ENCODE measurements at regions not wholly inside any gene's neighbourhood (a gene's known extent, or its start where the extent isn't known, plus 50 kb on each side); places are given as distances from the start of the nearest gene placed in this dataset.

DNA sequence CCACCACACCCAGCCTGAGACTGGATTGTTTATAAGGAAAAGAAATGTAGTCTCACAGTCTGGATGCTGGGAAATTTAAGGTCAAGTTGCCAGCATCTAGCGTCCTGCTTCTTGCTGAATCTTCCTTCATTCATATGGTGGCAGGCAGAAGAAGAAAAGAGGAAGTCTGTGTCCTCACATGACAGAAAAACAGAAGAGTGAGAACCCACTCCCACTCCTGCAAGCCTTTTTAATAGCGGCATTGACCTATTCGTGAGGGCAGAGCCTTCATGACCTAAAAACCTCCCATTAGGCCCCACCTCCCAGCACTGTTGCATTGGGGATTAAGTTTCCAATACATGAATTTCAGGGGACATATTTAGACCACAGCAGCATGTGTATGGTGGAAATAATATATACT is 160.8 kb upstream of the BMP2 start:
- TF ChIP-seq, protein P1, sequence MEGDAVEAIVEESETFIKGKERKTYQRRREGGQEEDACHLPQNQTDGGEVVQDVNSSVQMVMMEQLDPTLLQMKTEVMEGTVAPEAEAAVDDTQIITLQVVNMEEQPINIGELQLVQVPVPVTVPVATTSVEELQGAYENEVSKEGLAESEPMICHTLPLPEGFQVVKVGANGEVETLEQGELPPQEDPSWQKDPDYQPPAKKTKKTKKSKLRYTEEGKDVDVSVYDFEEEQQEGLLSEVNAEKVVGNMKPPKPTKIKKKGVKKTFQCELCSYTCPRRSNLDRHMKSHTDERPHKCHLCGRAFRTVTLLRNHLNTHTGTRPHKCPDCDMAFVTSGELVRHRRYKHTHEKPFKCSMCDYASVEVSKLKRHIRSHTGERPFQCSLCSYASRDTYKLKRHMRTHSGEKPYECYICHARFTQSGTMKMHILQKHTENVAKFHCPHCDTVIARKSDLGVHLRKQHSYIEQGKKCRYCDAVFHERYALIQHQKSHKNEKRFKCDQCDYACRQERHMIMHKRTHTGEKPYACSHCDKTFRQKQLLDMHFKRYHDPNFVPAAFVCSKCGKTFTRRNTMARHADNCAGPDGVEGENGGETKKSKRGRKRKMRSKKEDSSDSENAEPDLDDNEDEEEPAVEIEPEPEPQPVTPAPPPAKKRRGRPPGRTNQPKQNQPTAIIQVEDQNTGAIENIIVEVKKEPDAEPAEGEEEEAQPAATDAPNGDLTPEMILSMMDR (IDR thresholded peaks at IDR 0.05): no peak
- no peak for TF ChIP-seq REST (IDR thresholded peaks at IDR 0.05; ENCODE audit: insufficient read depth in 1 of 2, low read depth in 2 of 2, low read length in 1 of 2)
- no peak for TF ChIP-seq SIN3A (IDR thresholded peaks at IDR 0.05; ENCODE audit: borderline replicate concordance, insufficient read depth, low read depth, low read length)
- no peak for TF ChIP-seq POLR2AphosphoS5 (IDR thresholded peaks at IDR 0.05; ENCODE audit: low read depth, low read length)
- no peak for TF ChIP-seq TCF7L2 (IDR thresholded peaks at IDR 0.05; ENCODE audit: low read depth, low read length)
